ENCODE measurements at regions not wholly inside any gene's neighbourhood (a gene's known extent, or its start where the extent isn't known, plus 50 kb on each side); places are given as distances from the start of the nearest gene placed in this dataset.

DNA sequence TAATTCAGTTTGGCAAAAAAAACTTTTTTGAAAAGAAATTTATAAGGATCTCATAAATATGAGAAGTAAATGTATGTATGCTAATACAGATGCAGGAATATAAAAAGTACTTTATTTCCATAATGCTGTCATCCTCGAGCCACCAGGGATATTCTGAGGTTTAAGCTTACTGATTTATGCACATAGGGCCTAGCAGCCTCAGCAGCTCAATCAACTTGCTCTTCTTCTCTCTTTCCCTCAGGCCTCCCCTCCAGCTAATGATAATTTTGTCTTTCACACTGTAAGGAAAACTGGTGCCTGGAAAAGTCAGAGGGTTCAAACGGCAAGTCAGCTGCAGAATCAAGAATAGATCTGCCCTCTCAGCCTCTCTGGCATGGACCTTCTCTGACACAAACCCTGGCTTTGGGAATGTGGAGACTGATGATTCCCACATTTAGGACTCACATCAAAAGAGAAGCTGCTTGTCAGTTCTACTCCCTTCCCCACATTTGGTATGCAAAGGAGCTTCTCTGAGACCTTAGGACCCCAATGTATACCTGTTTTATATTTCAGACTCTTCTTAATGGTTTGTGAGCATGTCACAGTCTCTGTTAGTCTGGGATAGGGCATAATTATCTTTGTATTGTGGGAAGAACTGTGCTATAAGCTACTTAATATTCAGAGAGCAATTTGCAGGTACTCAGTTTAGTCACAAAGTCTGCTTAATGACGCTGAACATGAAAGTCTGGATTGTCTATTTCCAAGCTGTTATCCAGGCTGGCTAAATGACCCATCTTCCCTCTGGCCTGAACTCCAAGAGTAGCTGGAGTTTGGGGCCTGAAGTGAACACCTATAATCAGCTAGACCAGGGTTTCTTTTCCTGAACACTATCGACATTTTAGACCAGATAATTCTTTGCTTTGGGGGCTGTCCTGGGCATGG is 52.1 kb upstream of the DIPK1A start:
- no peak for DNase-seq

DNA sequence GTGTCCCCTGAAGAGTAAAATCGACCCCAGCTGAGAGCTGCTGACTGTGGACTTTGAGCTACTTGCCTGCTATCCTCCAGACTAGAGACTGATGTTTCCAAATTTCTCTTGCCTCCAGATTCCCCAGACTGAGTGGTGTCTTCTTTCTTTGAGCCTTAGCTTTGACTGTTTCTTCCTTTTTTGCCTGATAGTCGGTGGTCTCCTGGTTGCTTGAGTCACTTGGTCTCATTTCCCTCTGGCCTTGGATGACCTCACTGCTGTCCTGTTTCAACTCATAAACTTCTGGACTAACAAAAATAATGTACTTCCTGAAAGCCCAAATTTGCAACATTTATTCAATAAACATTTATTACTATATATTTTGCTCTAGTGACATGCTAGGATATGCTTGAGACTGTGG is 52.9 kb upstream of the DIPK1A start:
- no peak for DNase-seq

DNA sequence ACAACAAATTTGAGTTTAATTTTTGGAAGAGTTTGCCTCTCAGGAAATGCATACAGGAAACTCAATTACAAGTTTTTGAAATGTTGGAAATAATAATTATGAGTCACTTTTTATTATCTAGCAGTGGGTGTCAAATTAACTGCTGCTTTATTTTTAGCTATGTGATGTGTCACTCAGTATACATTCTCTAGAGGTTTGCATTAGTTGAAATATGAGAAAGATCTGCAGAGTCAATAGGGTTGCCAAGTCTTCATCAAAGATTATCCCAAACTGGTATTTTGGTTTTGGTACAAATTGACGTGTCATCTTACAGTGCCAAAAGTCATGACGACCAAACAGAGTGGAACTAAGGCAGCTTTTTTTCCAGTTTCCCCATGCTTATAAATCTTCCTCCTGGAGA is 54.3 kb upstream of the DIPK1A start:
- DNase-seq = peak; percentile 79

DNA sequence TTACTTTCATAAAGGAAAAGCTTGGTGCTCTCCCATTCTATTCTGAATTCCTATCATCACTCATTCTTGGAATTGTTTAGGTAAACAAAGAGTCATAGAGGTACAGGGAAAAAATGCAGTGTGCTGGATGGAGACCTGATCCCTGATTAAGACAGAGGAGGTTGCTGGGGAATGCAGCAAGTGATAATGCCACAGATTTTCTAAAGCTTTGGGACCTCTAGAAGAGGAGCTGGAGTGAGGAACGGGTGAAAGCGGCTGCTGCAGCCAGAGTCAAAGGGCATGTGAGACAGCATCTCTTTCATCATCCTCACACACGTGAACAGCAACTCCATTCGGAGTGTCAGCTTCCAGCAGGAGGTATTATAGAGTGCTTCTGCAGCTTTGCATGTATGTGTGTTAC is 54.9 kb upstream of the DIPK1A start:
- DNase-seq = no peak

DNA sequence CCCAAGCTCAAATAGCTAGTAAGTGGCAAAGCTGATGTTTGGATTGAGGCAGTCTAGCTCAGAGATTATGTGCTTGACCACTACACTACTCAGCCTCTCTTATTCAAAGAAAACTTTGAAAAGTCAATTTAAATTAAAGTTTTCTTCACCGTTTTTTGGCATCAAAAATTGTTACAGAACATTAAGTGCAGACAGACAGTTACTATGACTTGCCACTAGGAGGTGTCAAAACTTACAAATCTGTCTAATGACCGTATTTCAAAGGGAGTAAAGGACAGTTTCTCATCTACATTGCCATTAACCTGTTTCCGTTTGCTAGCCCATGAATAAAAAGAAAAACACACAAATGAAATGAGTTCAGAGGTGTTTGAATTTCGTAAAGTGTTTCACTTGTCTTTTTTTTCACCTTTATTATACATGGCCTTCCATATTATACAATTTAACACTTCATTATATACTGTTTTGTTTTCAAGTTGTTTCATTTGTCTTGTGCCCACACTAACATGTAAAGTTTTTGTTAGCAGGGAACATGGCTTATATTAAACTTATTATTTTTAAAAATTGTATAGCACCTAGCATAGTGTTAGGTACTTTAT is 57.4 kb upstream of the MTF2 start:
- DNase-seq = peak; percentile 65

DNA sequence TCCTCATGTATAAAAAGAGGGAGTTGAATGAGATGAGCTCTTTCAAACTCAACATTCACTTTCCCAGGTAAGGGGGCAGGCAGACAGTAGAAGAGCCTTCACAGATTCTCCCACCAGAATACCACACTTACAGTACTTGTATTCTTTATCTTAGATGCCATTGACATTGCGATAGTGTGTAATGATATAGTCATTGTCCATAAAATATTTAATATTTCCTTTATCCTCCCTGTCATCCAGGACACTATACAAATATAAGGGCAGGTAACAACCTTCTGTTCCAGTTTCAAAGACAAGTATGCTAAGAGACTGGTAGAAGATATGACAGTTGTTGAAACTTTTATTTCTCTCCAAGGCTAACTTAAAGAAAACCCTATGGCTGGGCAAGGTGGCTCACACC is 56.5 kb upstream of the MTF2 start:
- DNase-seq = no peak

DNA sequence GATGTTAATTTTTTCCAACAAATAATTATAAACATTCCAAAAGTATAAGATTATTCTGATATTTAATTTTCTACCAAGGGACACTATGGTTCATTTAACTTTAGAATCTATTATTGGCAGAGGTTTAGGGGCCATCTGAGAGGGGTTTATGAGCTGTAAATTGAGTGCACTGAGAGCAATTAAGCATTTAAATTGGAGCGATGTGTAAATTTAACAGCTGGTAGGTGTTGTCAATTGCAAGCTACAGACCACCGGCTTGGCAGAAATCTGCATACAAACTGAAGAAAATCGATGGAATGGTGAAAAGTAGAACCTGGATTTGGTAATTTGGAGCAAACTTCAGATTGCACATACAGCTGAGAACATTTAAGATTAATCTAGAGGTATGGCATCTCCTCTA is 55.8 kb upstream of the MTF2 start:
- peak; percentile 86 for DNase-seq

DNA sequence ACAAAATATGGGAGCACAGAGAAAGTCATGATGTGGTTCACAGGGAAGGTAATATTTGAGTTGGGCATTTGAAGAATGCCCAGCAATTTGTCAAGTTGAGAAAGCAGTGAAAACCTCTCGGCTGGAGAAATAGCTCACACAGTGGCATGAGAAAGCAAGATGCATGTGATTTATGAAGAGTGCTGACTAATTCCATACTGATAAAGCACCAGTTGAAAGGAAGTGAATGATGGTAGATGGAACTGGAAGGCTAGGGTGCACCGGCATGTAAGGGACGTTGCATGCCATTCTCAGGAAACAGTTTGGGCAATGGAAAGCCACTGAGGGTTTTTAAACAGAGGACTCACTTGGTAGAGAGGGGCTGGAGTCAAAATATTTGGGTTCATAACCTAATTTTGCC is 53.5 kb upstream of the MTF2 start:
- no peak for DNase-seq

DNA sequence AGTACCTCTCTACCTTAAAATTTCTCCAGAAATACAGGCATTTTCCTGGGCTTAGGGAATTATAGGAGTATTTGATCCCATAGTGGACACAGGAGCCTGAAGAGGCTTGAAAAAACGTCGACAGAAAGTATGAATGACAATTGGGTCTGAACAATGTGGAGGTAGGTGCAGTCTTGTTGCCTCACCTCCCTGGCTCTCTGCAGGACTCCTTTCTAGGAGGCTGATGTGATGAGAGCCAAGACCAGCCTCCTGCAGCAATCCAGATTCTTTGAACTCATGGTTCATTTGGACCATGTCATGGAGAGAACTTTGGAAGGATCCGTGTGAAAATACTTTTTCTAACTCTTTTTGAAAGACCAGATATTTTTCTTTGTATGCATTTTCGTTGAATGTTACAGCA is 50.5 kb upstream of the MTF2 start:
- DNase-seq = no peak

All from NCI-H446 treated with DMSO at 0.1 percent for 48 hours (cell line).